Anterior cingulate cortex (tissue), 58 donors: ENCODE measurements at regions not wholly inside any gene's neighbourhood (a gene's known extent, or its start where the extent isn't known, plus 50 kb on each side); places are given as distances from the start of the nearest gene placed in this dataset.
"Not testable (repeated sequence)": the region's sequence is repeated elsewhere in the genome, so short reads cannot be mapped to it uniquely, and the experiment has no call there.

ENCODE experiments used
- DNase-seq, 58 donors: peaks; one replicate each; lab custom pipeline; 2025; lab: John Stamatoyannopoulos, UW

DNA sequence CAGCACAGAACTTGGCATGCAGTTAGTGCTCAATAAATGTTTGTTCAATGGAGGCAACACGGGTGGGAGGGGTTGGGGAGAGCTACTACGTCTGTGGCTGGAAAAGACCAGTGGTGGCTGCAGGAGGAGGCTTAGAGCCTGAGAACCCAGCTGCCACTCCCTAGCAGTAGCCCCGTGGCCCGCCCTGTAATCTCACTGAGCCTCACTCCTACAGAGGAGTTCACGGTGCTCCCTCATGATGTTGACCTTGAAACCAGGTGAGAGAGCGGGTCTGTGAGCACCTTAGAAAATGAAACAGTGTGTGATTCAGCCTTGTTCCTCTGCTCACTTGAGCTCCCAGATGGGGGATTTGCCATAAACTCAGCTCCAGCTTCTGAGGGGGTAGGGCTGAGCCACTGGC lies 299.6 kb downstream of the NPHP4 start:
- DNase-seq: no peak

DNA sequence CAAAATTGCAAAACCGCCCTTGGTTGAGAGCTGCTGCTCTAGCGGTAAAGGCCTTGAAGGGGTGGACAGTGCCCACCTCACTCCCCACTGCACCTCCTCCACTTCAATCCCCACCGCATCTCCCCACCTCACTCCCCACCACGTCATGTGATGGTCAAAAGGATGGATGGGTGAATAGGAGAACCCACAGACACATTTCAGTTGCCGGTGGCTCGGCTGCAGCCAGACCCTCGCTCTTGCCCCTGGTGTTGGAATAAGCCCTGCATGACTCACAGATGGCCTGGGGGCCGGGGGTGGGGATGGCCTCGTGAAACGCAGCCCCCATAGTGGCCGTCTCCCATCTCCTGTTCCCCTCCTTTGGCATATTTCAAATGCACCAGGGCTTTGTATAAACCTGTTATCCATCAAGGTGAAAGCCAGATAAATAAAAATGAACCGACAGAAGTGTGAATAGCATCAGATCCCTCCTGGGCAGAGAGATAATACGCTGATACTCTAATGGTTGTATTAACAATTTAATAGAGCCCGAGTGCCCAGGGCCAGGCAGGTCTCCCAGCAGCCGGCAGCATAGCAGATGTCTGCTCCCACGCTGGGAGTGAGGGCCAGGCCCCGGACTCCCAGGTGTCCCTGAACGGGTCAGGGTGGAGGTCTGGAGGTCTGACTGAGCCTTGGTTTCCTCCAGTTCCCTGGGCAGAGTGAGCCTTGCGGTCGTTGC lies 300.3 kb downstream of the NPHP4 start:
- no peak for DNase-seq

DNA sequence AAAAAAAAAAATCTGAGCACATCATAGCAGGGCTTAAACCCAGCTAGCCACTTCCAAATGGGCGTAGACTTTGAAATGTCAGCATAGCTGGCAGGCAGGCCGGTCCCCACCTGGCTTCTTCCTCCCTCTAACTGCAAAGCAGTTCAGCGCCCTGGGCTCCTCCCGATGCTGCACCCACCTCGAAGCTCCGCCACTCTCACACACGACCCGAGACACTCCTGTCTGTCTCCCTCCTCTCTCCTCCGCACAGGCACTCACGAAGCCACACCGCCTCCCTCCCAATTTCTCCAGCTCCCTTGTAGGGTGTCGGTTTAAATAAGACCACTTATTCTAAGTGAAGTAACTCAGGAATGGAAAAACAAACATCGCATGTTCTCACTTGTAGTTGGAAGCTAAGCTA lies 301.3 kb downstream of the NPHP4 start:
- DNase-seq: no peak

DNA sequence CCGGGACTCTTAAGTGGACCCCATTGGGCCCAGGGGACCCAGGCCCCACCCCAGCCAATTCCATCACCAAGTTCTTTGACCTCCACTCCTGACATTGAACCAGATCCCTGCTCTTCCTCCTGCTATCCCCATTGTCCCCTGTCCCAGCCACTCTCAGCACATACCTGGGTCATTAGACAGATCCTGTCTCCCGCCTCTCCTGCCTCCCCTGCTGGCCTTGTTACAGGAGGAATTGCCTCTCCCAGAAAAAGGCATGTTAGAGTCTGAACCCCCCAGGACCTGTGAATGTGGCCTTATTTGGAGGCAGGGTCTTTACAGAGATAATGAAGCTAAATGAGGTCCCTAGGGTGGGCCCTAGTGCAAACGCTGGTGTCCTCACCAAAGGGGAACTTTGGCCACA lies 301.9 kb downstream of the NPHP4 start:
- no peak for DNase-seq

DNA sequence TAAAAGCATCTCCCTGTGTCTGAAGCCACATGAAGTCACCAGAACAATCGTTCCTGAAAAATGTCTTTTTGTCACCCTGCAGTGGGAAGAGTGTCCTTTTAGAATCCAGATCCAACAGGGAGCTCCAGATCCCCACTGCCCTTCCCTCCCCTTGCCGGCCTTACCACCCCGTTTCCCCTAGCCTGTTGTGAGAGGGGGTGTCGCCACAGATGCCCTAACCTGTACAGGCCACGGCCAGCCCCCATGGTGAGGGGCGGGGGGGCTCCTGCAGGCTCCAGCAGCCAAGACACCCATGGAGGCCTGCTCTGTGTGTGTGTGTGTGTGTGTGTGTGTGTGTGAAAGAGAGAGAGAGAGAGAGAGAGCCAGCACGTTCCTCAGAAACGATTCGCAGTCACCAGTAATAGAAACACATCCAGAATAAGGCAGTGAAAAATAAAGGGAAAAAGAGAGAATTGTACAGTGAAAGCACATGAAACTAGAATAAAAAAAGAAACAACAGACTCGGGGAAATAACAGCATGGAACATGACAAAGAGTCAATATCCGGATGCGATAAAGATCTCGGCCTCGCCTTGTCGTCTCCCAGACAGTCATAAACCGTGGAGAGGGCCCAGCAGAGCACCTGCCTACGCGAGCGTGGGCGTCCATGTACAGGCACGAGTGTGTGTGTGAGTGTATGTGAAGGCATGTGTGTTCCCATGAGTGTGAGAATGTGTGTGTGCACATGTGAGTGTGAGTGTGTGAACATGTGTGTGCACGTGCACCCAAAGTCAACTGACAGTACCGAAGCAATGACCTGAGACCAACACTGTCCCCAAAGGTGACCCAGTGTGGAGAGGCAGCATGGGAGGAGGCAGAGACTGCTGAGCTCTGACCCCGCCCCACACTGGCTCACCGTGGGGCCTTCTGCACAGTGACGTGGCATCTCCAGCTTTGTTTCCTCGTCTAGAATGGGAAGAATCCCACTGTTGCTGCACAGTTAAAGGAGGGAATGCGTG lies 303.8 kb downstream of the NPHP4 start:
- no peak for DNase-seq

DNA sequence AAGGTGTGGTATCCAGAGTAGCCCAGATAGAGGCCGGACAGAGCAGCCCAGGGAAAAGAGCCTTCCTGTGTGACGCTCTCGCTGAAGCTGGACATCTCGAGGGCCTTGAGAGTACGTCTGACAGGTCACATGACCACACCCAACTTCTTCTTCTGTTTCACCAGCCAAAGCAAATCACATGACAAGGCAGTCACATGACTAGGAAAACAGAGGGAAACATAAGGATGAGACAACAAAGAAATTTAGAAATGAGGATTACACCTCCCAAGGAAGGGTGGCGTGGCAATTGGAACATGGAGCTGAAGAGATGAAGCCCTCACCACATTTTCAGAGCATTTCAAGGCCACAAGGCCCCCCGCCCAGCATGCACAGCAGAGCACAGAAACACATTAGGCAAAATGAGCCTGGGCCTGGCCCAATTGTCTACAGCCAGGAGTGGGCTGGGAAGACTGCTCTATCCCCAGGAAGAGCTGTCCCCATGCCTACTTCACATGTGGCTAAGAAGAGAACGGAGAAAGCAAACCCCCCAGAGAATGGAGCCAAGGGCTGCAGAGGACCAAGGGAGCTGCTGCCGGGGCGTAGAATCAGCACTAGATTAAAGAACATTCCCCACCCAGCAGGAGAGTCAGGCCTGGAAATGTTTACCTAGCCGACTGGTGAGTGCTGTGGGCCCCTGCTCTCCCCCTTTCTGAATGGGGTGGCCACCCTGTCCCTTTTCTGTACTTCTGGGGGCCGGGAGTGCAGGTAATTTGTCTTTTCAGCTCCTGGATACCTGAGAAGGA lies 305.1 kb downstream of the NPHP4 start:
- DNase-seq: no peak

DNA sequence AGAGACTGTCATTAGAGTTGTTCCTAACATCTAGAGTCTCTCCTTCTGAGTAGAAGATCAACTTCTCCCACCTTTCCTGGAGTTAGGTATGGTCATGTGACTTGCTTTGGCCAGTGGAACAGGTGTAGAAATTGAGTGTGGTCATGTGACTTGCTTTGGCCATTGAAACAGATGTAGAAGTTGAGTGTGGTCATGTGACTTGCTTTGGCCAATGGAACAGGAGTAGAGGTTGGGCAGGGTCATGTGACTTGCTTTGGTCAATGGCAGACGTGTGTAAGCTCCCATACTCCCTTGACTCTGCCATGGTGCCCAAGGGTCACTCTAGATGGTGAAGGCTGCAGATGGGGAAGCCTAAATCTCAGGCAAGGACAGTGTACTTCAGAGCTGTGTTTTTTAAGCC lies 306.0 kb downstream of the NPHP4 start:
- DNase-seq: no peak

DNA sequence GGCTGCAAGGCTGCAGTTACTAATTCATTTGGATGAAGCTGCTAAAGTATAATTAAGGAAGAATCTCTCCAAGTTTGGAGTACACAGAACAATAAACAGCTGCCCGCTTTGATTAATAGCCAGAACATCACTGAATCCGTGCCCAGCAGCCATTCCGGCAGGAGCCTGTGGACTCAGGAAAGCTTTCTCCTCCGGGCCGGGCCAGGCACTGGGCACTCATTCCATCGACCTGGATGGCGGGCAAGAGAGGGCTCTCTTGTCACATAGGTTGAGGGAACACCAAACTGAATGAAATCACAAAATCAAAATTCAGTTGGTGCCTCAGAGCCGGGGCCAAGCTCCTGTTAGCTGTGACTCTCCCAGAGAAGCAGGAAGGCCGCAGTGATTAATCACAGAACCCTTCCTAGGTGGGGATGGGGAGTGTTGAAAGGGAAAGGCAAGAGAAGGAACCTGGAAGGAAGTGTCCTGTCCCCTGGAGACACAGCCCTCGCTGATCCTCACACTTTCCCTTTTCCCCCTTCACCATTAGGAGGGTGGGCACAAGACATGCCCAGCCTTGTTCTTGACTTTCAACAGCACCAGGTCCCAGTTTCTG lies 306.7 kb downstream of the NPHP4 start:
- DNase-seq: no peak

DNA sequence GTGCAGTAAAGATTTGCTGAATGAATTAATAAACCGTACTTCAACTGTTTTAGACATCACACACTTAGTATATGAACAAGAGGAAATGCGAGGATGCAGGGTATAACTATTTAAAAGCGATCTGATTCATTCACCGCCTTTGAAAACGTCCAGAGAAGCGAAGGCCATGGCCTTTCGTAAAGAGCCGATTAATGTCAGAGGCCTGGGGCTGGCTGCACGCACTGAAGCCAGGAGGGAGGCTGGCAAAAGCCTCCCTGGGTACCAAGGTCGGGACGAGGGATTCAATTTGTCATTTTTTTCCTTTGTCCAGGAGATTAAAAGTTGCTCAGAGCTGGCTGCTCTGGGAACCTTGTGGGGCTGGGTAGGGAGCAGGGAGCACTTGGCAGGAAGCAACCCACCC lies 307.4 kb downstream of the NPHP4 start:
- DNase-seq: no peak

DNA sequence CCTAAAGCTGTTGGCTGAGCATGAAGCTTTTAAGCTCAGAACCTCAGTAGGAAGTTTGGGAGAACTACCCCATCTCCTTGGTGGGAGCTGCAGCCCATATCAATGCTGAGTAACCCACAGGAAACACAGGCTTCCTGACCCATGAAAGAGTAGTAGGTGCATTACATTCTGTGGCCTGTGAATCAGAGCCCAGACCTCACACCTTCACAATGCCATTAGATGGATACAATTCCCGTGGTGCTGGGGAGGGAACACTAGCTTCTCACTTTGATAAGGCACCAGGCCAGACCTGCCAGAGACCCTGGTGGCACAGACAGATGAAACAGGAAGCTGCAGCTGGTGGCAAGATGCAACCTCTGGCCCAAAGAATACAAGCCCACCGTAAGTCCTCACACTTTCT lies 308.8 kb downstream of the NPHP4 start:
- DNase-seq: no peak

DNA sequence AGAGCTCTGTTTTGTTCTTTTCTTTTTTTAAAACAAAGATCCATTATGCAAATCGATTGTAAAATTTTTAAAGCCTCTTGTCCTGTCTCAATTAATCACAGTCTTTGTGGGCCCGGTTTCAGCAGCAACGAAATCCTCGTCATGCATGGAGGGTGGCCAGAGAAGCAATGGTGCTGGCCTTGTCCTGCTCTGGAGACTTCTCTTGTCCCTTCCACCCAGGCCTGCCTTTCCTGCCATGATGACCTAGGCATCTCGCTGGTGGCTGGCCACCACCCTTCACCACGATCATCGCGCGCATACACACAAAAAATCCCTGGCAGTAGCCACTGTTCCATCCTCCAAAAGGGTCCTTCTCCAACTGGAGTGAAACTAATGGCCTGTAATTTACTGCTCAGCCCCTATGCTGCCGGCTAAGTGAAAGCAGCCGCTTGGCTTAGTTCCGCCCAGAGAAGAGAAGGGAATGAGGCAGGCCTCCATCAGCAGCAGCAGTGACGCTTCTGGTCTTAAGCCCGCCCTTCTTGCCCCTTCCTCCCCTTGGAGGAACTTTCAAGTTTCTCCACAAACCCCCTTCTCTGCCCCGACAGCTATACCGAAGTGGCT lies 309.5 kb downstream of the NPHP4 start:
- DNase-seq: no peak

DNA sequence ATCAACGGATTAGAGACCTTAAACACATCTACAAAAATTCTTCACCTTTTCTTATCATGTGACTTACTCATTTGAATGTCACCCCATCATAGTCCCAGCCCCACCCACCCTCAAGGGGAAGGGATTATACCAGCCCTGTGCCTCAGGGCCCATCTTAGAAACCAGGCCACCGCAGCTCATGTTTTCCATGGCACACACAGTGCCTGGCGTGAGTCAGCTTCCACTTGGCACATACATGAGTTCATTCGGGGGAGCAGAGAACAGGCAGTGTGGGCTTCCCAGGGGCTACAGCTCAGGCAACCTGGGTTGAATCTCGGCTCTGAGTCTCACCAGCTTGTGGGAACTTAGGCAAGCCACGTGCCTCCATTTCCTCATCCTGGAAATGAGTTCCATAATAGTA lies 310.6 kb downstream of the NPHP4 start:
- no peak for DNase-seq

DNA sequence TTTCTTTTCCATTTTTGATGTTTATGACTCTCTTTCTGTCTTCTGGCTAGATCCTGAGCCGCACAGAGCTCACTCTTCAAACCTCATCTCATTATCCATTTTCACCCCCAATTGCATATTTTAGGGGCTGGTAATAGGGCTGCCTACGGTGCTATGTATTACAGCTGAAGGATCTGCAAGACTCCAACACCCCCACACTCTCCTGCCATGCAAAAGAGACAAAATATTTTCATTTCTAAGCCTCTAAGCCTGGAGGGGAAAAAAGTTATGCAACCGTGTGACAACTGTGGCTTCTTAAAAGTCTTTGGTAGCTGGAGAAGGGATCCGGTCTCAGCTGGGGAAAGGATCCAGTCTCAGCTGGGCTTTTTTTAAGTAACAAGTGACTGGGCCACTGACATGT lies 311.6 kb downstream of the NPHP4 start:
- DNase-seq: peak in 1 of 58 donors; percentile 22

DNA sequence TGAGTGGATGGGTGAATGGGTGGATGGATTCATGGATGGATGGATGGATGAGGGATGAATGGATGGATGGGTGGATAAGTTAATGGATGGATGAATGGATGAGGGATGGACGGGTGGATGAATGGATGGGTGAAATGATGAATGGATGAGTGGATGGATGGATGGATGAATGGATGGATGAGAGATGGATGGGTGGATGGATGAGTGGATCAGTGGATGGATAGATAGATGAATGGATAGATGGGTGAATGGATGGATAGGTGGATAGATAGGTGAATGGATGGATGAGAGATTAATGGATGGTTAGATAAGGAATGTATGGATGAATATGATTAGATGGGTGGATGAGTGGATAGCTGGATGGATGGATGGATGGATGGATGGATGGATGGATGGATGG lies 313.5 kb downstream of the NPHP4 start:
- no peak for DNase-seq

DNA sequence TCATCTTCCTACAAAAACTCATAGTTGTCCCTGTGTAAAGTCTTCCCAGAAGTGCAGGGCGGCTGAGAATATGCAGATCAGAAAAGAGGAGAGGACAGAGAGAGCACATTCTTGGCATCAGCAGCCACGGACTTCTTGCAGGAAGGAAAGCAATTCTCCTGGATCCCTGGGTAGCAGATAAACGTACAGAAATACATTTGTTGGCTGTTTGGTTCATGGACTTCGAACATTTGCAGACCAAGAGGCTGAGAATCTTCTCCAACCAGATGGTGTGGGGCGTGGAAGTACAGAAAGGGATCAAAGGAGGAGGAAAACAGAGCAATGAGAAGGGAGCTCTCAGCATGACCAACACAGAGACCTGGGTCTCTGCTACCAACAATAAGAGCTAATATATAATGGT lies 319.9 kb downstream of the NPHP4 start:
- DNase-seq: not testable (repeated sequence)

DNA sequence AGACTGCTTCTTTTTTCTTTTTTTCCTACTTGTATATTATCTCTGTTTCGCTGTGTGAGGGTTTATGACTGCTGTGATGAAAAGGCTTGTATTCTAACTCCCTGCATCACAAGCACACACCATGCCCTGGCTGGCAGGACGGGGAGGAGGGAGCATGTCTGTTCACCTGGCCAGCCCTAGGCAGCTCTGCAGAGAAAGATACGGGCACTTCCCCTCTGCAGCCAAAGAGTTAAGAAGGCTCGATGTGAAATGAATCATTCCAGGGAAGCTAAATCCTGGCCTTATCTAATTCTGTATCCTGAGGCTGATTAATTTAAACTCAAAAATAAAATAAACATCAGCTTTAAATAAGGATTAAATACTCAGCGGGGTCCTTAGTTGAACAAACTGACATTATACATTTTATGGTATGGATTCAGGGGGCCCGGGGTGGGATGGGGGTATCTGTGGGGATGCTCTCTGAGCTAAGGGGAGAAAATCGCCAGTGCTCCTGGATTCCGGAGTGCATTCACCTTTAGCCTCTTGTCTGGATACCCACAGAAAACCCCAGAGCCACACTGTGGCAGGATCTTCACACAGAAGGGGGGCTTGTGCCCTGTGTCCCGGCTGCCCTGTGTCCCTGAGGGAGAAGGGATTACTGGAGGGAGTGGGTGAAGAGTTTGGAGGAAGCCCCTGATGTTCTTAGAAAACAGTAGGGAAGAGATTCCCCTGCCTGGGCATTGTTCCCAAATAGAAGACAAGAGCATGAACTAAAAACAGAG lies 321.5 kb downstream of the NPHP4 start:
- no peak for DNase-seq

DNA sequence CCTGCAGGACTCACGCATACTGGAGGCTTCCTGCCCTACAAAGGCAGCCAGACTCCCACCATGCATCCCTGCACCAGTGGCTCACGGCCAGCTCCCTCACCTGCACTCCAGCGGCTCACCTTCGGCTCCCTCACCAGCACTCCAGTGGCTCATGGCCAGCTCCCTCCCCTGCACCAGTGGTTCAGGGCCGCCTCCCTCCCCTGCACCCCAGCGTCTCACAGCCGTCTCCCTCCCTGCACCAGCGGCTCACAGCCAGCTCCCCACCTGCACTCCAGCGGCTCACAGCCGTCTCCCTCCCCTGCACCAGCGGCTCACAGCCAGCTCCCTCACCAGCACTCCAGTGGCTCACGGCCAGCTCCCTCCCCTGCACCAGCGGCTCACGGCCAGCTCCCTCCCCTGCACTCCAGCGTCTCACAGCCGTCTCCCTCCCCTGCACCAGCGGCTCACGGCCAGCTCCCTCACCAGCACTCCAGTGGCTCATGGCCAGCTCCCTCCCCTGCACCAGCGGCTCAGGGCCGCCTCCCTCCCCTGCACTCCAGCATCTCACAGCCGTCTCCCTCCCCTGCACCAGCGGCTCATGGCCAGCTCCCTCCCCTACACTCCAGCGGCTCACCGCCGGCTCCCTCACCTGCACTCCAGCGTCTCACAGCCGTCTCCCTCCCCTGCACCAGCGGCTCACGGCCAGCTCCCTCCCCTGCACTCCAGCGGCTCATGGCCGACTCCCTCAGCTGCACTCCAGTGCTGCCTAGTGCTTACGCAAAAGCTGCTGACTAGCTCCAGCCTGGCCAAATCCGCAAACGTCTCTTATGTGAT lies 324.5 kb downstream of the NPHP4 start:
- peak in 3 of 58 donors; percentile 4 to 41 (median 20) for DNase-seq
